IMR-90 (cell line): ENCODE measurements at regions not wholly inside any gene's neighbourhood (a gene's known extent, or its start where the extent isn't known, plus 50 kb on each side); places are given as distances from the start of the nearest gene placed in this dataset.

Experiments used
- CEBPB ChIP-seq: IDR thresholded peaks from 2 replicates; pipeline ENCODE4 v1.6.1; 2012; ENCODE audit warnings: low read depth, low read length, improper control_type of control experiment
- MAFK ChIP-seq: IDR thresholded peaks from 2 replicates; pipeline ENCODE4 v1.6.1; 2012; ENCODE audit warnings: low read depth, low read length, improper control_type of control experiment
- MAZ ChIP-seq: IDR thresholded peaks from 2 replicates; pipeline ENCODE4 v1.6.1; 2012; ENCODE audit warnings: low read depth, mild to moderate bottlenecking, low read length, improper control_type of control experiment, moderate library complexity, borderline replicate concordance
- NFE2L2 ChIP-seq: fragments of 150-350 bp; IDR thresholded peaks from 2 replicates; pipeline ENCODE4 v1.6.1; 2016; ENCODE audit warnings: low read depth, mild to moderate bottlenecking, low read length
- POLR2A ChIP-seq: IDR thresholded peaks from 2 replicates; pipeline ENCODE4 v1.6.1; 2012; ENCODE audit warnings: mild to moderate bottlenecking, low read depth, low read length
- RAD21 ChIP-seq: IDR thresholded peaks from 2 replicates; pipeline ENCODE4 v1.6.1; 2012; ENCODE audit warnings: low read length, improper control_type of control experiment
- RCOR1 ChIP-seq: IDR thresholded peaks from 2 replicates; pipeline ENCODE4 v1.6.1; 2012; ENCODE audit warnings: mild to moderate bottlenecking, low read length, improper control_type of control experiment; ENCODE audit not compliant: insufficient replicate concordance
- RFX5 ChIP-seq: IDR thresholded peaks from 2 replicates; pipeline ENCODE4 v1.8.0; 2012; ENCODE audit warnings: low read depth, mild to moderate bottlenecking, low read length, moderate library complexity
- SMC3 ChIP-seq: fragments of 150-350 bp; IDR thresholded peaks from 2 replicates; pipeline ENCODE4 v1.6.1; 2016; ENCODE audit warnings: low read depth, mild to moderate bottlenecking, antibody characterized with exemption, low read length, moderate library complexity
- TF ChIP-seq, protein P1 (sequence below): conservative IDR thresholded peaks from 2 replicates; pipeline ENCODE4 v1.5.1; 2012; ENCODE audit warnings: mild to moderate bottlenecking, low read depth, low read length, improper control_type of control experiment
- TF ChIP-seq, protein P2 (sequence below): fragments of 150-350 bp; IDR thresholded peaks from 2 replicates; pipeline ENCODE4 v1.6.1; 2017; ENCODE audit warnings: mild to moderate bottlenecking, antibody characterized with exemption, low read length, low read depth
- TF ChIP-seq, protein P3 (sequence below): fragments of 150-350 bp; IDR thresholded peaks from 2 replicates; pipeline ENCODE4 v1.6.1; 2016; ENCODE audit warnings: low read depth, mild to moderate bottlenecking, low read length, moderate library complexity, borderline replicate concordance

DNA sequence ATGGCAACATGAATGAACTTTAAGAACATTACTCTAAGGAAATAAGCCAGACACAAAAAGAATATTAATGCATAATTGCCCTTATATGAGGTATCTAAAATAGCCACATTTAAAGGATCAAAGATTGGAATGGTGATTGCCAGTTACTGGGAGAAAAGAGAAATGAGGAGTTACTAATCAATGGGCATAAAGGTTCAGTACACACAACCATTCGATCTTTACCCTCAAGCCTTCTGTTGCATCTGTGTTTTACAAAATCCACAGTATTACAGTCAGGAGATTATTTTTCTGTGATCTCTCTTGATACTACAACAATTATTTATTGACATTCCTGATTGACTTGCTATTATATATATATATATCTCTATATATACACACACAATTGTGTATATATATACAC lies 310.0 kb upstream of the SLITRK5 start:
- TF ChIP-seq, protein P1, sequence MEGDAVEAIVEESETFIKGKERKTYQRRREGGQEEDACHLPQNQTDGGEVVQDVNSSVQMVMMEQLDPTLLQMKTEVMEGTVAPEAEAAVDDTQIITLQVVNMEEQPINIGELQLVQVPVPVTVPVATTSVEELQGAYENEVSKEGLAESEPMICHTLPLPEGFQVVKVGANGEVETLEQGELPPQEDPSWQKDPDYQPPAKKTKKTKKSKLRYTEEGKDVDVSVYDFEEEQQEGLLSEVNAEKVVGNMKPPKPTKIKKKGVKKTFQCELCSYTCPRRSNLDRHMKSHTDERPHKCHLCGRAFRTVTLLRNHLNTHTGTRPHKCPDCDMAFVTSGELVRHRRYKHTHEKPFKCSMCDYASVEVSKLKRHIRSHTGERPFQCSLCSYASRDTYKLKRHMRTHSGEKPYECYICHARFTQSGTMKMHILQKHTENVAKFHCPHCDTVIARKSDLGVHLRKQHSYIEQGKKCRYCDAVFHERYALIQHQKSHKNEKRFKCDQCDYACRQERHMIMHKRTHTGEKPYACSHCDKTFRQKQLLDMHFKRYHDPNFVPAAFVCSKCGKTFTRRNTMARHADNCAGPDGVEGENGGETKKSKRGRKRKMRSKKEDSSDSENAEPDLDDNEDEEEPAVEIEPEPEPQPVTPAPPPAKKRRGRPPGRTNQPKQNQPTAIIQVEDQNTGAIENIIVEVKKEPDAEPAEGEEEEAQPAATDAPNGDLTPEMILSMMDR = no peak
- TF ChIP-seq NFE2L2 = no peak
- no peak for TF ChIP-seq MAZ
- TF ChIP-seq, protein P2, sequence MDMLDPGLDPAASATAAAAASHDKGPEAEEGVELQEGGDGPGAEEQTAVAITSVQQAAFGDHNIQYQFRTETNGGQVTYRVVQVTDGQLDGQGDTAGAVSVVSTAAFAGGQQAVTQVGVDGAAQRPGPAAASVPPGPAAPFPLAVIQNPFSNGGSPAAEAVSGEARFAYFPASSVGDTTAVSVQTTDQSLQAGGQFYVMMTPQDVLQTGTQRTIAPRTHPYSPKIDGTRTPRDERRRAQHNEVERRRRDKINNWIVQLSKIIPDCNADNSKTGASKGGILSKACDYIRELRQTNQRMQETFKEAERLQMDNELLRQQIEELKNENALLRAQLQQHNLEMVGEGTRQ = no peak
- no peak for TF ChIP-seq POLR2A
- TF ChIP-seq RFX5 = no peak
- TF ChIP-seq SMC3 = no peak
- TF ChIP-seq RAD21 = no peak
- no peak for TF ChIP-seq CEBPB
- TF ChIP-seq MAFK = no peak
- TF ChIP-seq, protein P3, sequence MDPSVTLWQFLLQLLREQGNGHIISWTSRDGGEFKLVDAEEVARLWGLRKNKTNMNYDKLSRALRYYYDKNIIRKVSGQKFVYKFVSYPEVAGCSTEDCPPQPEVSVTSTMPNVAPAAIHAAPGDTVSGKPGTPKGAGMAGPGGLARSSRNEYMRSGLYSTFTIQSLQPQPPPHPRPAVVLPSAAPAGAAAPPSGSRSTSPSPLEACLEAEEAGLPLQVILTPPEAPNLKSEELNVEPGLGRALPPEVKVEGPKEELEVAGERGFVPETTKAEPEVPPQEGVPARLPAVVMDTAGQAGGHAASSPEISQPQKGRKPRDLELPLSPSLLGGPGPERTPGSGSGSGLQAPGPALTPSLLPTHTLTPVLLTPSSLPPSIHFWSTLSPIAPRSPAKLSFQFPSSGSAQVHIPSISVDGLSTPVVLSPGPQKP = no peak
- TF ChIP-seq RCOR1 = no peak
